ENCODE measurements at regions not wholly inside any gene's neighbourhood (a gene's known extent, or its start where the extent isn't known, plus 50 kb on each side); places are given as distances from the start of the nearest gene placed in this dataset.

DNA sequence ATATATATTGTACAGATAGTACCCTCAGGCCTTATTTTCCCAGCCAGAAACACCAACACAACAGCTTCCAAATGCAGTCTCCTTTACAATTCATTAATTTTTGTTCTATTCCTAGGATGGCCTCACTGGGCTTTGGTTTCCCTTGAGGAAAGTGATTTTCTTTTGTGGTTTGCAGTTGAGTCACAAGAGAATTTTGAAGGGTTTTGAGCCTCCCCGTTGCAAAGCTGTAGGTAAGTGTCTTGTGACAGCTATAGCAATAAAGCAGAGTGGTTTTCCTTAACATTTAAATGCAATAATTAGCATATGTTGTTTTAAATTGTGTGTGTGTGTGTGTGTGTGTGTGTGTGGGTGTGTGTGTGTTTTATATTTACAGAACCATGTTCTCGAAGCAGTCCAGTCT, 54.1 kb upstream of the WDR17 start:
- peak; percentile 56 for DNase-seq (ENCODE audit: low read depth)

DNA sequence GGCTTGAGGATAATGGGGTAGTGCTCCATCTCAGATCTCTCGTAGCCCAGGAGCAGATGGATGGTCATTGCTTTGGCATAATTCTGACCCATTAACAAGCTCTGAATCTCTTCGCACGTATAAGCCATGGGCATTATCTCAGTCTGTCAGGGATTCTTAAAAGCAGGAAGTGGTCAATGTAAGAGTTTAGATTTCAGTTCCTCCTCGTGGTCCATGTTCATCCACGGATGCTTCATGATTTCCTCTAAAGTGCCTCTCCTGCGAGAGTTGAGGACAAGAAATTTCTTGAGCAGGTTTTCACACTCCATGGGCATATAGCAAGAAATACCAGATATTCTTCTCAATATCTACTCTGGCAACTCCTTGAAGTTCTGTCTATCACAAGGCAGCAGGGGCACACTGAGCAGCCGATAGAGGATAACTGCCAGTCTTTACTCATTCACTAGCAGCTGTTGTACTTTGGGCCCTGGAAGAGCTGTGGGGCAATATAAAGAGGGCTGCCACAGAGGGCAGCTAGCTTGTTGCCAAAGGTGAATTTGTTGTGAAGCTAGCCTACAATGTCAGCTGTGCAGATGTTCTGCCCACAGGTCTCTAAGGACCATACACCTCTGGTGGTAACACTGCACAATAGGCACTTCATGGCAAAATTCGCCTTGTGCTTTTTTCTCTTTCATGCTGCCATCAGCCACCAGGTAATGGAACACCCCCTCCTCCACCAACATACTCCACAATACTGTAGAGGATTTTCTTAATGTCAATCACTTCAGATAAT, 52.0 kb upstream of the WDR17 start:
- no peak for DNase-seq (ENCODE audit: low read depth)

DNA sequence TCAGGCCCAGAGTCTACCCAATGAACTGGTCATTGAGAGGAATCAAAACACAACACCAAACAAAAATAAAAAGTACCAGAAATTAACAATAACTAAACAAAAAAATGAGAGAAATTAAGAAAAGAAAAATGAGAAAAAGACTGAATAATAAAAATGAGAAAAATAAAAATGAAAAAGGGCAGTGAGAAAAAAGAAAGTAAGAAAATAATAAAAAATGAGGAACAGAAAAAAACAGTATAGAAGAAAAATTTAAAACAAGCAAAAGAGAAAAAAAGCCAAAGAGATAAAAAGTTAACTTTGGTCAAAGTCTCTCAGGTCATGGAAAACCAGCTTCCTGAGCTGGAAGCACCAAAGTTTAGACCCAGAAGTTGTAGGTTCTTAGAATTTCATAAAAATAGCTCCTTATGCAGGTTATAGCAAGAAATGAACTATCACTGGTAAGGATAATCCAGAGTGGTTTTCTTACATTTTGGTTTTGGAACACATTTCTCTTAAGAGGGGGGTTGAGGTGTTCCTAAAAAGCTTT, 51.0 kb upstream of the WDR17 start:
- no peak for DNase-seq (ENCODE audit: low read depth)
